Astrocyte (in vitro differentiated cells and primary cell): ENCODE measurements at regions not wholly inside any gene's neighbourhood (a gene's known extent, or its start where the extent isn't known, plus 50 kb on each side); places are given as distances from the start of the nearest gene placed in this dataset.
"Not testable (repeated sequence)": the region's sequence is repeated elsewhere in the genome, so short reads cannot be mapped to it uniquely, and the experiment has no call there.

ENCODE experiments used
- DNase-seq: peaks from one replicate; pipeline ENCODE4 v3.0.0-alpha.2; 2010; ENCODE audit warnings: low read depth
- FAIRE-seq: peaks from 2 replicates; lab custom pipeline; 2011; peaks lifted over from hg19 to GRCh38; lab: Jason Lieb, UNC
- H2AFZ ChIP-seq: 2 replicates; pipeline ENCODE4 v1.6.0; 2012; ENCODE audit warnings: low read depth, low read length, inconsistent platforms
- H3K27ac ChIP-seq: 2 replicates; pipeline ENCODE4 v1.5.1; 2011; ENCODE audit warnings: low read depth, low read length, inconsistent platforms
- H3K27me3 ChIP-seq: 2 replicates; pipeline ENCODE4 v1.6.0; 2011; ENCODE audit warnings: low read length, inconsistent platforms; ENCODE audit not compliant: insufficient read depth
- H3K36me3 ChIP-seq: 2 replicates; pipeline ENCODE4 v1.5.1; 2011; ENCODE audit warnings: low read length, inconsistent platforms; ENCODE audit not compliant: insufficient read depth
- H3K4me1 ChIP-seq: 2 replicates; pipeline ENCODE4 v1.5.1; 2011; ENCODE audit warnings: low read length, inconsistent platforms; ENCODE audit not compliant: insufficient read depth
- H3K4me2 ChIP-seq: 2 replicates; pipeline ENCODE4 v1.6.0; 2012; ENCODE audit warnings: low read length, inconsistent platforms
- H3K4me3 ChIP-seq: 2 replicates; pipeline ENCODE4 v1.5.1; 2011; ENCODE audit warnings: low read depth, mild to moderate bottlenecking, low read length, inconsistent platforms; ENCODE audit not compliant: insufficient read depth
- H3K79me2 ChIP-seq: 2 replicates; pipeline ENCODE4 v1.6.0; 2012; ENCODE audit warnings: mild to moderate bottlenecking, low read length, inconsistent platforms; ENCODE audit not compliant: insufficient read depth
- H3K9ac ChIP-seq: 2 replicates; pipeline ENCODE4 v1.6.0; 2012; ENCODE audit warnings: mild to moderate bottlenecking, low read length, inconsistent platforms
- H3K9me3 ChIP-seq: 2 replicates; pipeline ENCODE4 v1.5.1; 2012; ENCODE audit warnings: low read depth, mild to moderate bottlenecking, low read length, inconsistent platforms; ENCODE audit not compliant: insufficient read depth
- H4K20me1 ChIP-seq: 2 replicates; pipeline ENCODE4 v1.6.0; 2012; ENCODE audit warnings: low read length, inconsistent platforms; ENCODE audit not compliant: insufficient read depth
- H3K27ac Mint-ChIP-seq: one replicate; pipeline ENCODE4 v1.8.0; 2021; ENCODE audit warnings: mild to moderate bottlenecking, mixed read lengths; ENCODE audit not compliant: unreplicated experiment
- H3K27me3 Mint-ChIP-seq: one replicate; pipeline ENCODE4 v1.8.0; 2021; ENCODE audit warnings: low read depth, mixed read lengths; ENCODE audit not compliant: unreplicated experiment
- H3K36me3 Mint-ChIP-seq: one replicate; pipeline ENCODE4 v1.8.0; 2021; ENCODE audit warnings: low read depth, mixed read lengths; ENCODE audit not compliant: unreplicated experiment
- H3K4me1 Mint-ChIP-seq: one replicate; pipeline ENCODE4 v1.8.0; 2021; ENCODE audit warnings: low read depth, mixed read lengths; ENCODE audit not compliant: unreplicated experiment
- H3K4me3 Mint-ChIP-seq: one replicate; pipeline ENCODE4 v1.8.0; 2021; ENCODE audit warnings: mild to moderate bottlenecking, moderate library complexity, mixed read lengths; ENCODE audit not compliant: unreplicated experiment
- H3K9me3 Mint-ChIP-seq: one replicate; pipeline ENCODE4 v1.8.0; 2021; ENCODE audit warnings: mild to moderate bottlenecking, mixed read lengths; ENCODE audit not compliant: unreplicated experiment
- CTCF ChIP-seq: IDR thresholded peaks from 2 replicates; pipeline ENCODE4 v1.5.1; 2011; ENCODE audit warnings: low read depth, mild to moderate bottlenecking, inconsistent platforms, low read length, moderate library complexity; ENCODE audit not compliant: insufficient read depth
- EZH2 ChIP-seq: IDR thresholded peaks from 2 replicates; pipeline ENCODE4 v1.6.1; 2012; ENCODE audit warnings: mild to moderate bottlenecking, low read length, inconsistent platforms; ENCODE audit not compliant: insufficient read depth

GRCh38 chr3:103532986-103533385 lies 1098.2 kb downstream of the ZPLD1 start:
- H3K27me3 ChIP-seq = no peaks in the 10 kb centered on the region
- H3K27ac Mint-ChIP-seq = no peak overlapping the region
- no peak overlapping the region for H3K4me3 ChIP-seq
- peaks cover 3% of the 10 kb centered on the region for H3K9me3 ChIP-seq
- H2AFZ ChIP-seq = no peak overlapping the region
- H3K36me3 Mint-ChIP-seq = no peaks in the 10 kb centered on the region
- H3K27ac ChIP-seq = no peak overlapping the region
- H4K20me1 ChIP-seq = no peaks in the 10 kb centered on the region
- H3K4me3 Mint-ChIP-seq = no peak overlapping the region
- no peak for FAIRE-seq
- H3K9ac ChIP-seq = no peak overlapping the region
- no peak for DNase-seq
- H3K36me3 ChIP-seq = no peaks in the 10 kb centered on the region
- H3K9me3 Mint-ChIP-seq = no peaks in the 10 kb centered on the region
- H3K27me3 Mint-ChIP-seq = no peaks in the 10 kb centered on the region
- TF ChIP-seq CTCF (no peak), EZH2 (no peak)
- H3K4me1 ChIP-seq = no peaks in the 10 kb centered on the region
- no peaks in the 10 kb centered on the region for H3K79me2 ChIP-seq
- no peak overlapping the region for H3K4me2 ChIP-seq
- H3K4me1 Mint-ChIP-seq = no peaks in the 10 kb centered on the region

- TF ChIP-seq EZH2 (no peak), CTCF (no peak)
- Mint-ChIP-seq H3K4me3 (no peak overlapping the region), H3K9me3 (peaks cover 3% of the 10 kb centered on the region), H3K4me1 (no peaks in the 10 kb centered on the region), H3K27ac (no peak overlapping the region), H3K36me3 (no peaks in the 10 kb centered on the region), H3K27me3 (no peaks in the 10 kb centered on the region)
- no peak overlapping the region for H2AFZ ChIP-seq
- H3K4me3 ChIP-seq = no peak overlapping the region
- H3K27me3 ChIP-seq = no peaks in the 10 kb centered on the region
- H3K27ac ChIP-seq = no peak overlapping the region
- FAIRE-seq (no peak), DNase-seq (no peak)
- no peak overlapping the region for H3K9ac ChIP-seq
- H3K4me1 ChIP-seq = no peaks in the 10 kb centered on the region
- H3K79me2 ChIP-seq = no peaks in the 10 kb centered on the region
- no peaks in the 10 kb centered on the region for H3K9me3 ChIP-seq
- H3K4me2 ChIP-seq = no peak overlapping the region
- no peaks in the 10 kb centered on the region for H3K36me3 ChIP-seq
- H4K20me1 ChIP-seq = no peaks in the 10 kb centered on the region
Measured at GRCh38 chr3:103554451-103554850, 1119.6 kb downstream of the ZPLD1 start.

DNA sequence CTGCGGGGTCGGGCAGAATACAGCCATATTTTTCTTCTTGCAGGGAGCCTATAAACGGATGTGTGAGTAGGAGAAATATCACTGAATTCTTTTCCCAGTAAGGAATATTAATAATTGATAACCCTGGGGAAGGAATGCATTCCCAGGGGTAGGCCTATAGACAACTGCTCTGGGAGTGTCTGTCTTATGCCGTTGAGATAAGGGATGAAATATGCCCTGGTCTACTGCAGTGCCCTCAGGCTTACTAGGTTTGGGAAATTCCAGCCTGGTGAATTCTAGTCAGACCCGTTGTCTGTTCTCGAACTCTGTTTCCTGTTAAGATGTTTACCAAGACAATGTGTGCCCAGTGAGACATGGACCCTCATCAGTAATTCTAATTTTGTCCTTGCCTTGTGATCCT lies 1129.3 kb downstream of the ZPLD1 start:
- not testable (repeated sequence) for H3K4me2 ChIP-seq, FAIRE-seq, H3K4me3 ChIP-seq, DNase-seq, H3K9ac ChIP-seq, H3K4me1 Mint-ChIP-seq, H2AFZ ChIP-seq, H3K27ac Mint-ChIP-seq, H3K27me3 ChIP-seq, H3K4me1 ChIP-seq, H3K27ac ChIP-seq, H3K36me3 Mint-ChIP-seq, H3K9me3 ChIP-seq, H4K20me1 ChIP-seq, H3K9me3 Mint-ChIP-seq, H3K4me3 Mint-ChIP-seq, H3K27me3 Mint-ChIP-seq, H3K36me3 ChIP-seq, H3K79me2 ChIP-seq
